ENCODE measurements at regions not wholly inside any gene's neighbourhood (a gene's known extent, or its start where the extent isn't known, plus 50 kb on each side); places are given as distances from the start of the nearest gene placed in this dataset.

DNA sequence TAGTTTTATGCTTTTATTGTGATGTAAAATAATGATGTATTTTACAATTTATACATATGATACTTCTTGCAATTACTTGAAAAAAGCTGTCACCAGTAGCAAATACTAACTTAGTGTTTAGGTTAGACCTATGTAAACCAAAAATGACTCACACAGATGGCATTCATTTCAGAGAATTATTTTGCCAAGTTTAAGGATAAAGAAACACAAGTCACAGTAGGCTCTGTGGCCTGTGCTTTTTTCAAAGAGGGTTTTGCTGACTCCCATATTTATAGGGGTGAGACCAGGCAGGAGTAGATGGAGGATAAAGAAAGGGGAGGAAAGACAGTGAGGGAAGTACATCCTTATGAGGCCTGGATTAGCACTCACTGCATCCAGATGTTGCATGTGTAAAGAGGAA is 356.6 kb upstream of the NPAP1 start:
- TF ChIP-seq, protein P1, sequence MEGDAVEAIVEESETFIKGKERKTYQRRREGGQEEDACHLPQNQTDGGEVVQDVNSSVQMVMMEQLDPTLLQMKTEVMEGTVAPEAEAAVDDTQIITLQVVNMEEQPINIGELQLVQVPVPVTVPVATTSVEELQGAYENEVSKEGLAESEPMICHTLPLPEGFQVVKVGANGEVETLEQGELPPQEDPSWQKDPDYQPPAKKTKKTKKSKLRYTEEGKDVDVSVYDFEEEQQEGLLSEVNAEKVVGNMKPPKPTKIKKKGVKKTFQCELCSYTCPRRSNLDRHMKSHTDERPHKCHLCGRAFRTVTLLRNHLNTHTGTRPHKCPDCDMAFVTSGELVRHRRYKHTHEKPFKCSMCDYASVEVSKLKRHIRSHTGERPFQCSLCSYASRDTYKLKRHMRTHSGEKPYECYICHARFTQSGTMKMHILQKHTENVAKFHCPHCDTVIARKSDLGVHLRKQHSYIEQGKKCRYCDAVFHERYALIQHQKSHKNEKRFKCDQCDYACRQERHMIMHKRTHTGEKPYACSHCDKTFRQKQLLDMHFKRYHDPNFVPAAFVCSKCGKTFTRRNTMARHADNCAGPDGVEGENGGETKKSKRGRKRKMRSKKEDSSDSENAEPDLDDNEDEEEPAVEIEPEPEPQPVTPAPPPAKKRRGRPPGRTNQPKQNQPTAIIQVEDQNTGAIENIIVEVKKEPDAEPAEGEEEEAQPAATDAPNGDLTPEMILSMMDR (IDR thresholded peaks at IDR 0.05) = no peak
- TF ChIP-seq SIN3A (IDR thresholded peaks at IDR 0.05; ENCODE audit: borderline replicate concordance, insufficient read depth, low read depth, low read length) (no peak), POLR2AphosphoS5 (IDR thresholded peaks at IDR 0.05; ENCODE audit: low read depth, low read length) (no peak)
